ENCODE measurements at regions not wholly inside any gene's neighbourhood (a gene's known extent, or its start where the extent isn't known, plus 50 kb on each side); places are given as distances from the start of the nearest gene placed in this dataset.
A peak's percentile ranks its signal among the peaks of the same experiment; 100 is the strongest.
"Not testable (repeated sequence)": the region's sequence is repeated elsewhere in the genome, so short reads cannot be mapped to it uniquely, and the experiment has no call there.

GRCh38 chr1:204777591-204777990 lies 92.1 kb upstream of the LRRN2 start:
- ATAC-seq, result no peak
- no peak for TF ChIP-seq CSRNP3 (CRISPR knock-in tag; IDR thresholded peaks at IDR 0.05)
- TF ChIP-seq GLIS3 (CRISPR knock-in tag; IDR thresholded peaks at IDR 0.05), result no peak

GRCh38 chr1:204780630-204781029 lies 90.0 kb upstream of the NFASC start:
- no peak for ATAC-seq
- no peak for TF ChIP-seq ZNF70 (CRISPR knock-in tag; IDR thresholded peaks at IDR 0.05)
- TF ChIP-seq POU6F1 (CRISPR knock-in tag; IDR thresholded peaks at IDR 0.05; ENCODE audit: borderline replicate concordance, low read depth), result no peak
- TF ChIP-seq CSDC2 (CRISPR knock-in tag; IDR thresholded peaks at IDR 0.05), result no peak
- TF ChIP-seq ZC3H10 (CRISPR knock-in tag; IDR thresholded peaks at IDR 0.05), result no peak
- TF ChIP-seq CREB5 (CRISPR knock-in tag; IDR thresholded peaks at IDR 0.05; ENCODE audit: low read depth), result no peak
- no peak for TF ChIP-seq TSHZ2 (CRISPR knock-in tag; IDR thresholded peaks at IDR 0.05)
- no peak for TF ChIP-seq PATZ1 (CRISPR knock-in tag; IDR thresholded peaks at IDR 0.05; ENCODE audit: borderline replicate concordance)
- no peak for TF ChIP-seq ZFP30 (CRISPR knock-in tag; IDR thresholded peaks at IDR 0.05)
- TF ChIP-seq ZNF8 (CRISPR knock-in tag; IDR thresholded peaks at IDR 0.05), result no peak
- TF ChIP-seq RARB (CRISPR knock-in tag; IDR thresholded peaks at IDR 0.05), result no peak
- TF ChIP-seq OSR1 (CRISPR knock-in tag; IDR thresholded peaks at IDR 0.05), result no peak
- TF ChIP-seq PPARA (CRISPR knock-in tag; IDR thresholded peaks at IDR 0.05; ENCODE audit: borderline replicate concordance), result no peak
- TF ChIP-seq SNAI2 (CRISPR knock-in tag; IDR thresholded peaks at IDR 0.05), result no peak
- no peak for TF ChIP-seq ZNF565 (CRISPR knock-in tag; conservative IDR thresholded peaks at IDR 0.05; ENCODE audit: low read depth)
- no peak for TF ChIP-seq BACH2 (CRISPR knock-in tag; IDR thresholded peaks at IDR 0.05; ENCODE audit: borderline replicate concordance)
- no peak for TF ChIP-seq ARNTL (CRISPR knock-in tag; IDR thresholded peaks at IDR 0.05; ENCODE audit: borderline replicate concordance, low read depth)
- no peak for TF ChIP-seq ESRRG (CRISPR knock-in tag; IDR thresholded peaks at IDR 0.05)
- TF ChIP-seq GLIS3 (CRISPR knock-in tag; IDR thresholded peaks at IDR 0.05), result no peak
- TF ChIP-seq ISL1 (CRISPR knock-in tag; IDR thresholded peaks at IDR 0.05), result no peak
- no peak for TF ChIP-seq CSRNP3 (CRISPR knock-in tag; IDR thresholded peaks at IDR 0.05)

- peak; percentile 46; the same call in 1 of the 3 replicates for ATAC-seq
- TF ChIP-seq BACH2 (CRISPR knock-in tag; IDR thresholded peaks at IDR 0.05; ENCODE audit: borderline replicate concordance) (no peak), ZFP3 (CRISPR knock-in tag; IDR thresholded peaks at IDR 0.05) (no peak), SNAI2 (CRISPR knock-in tag; IDR thresholded peaks at IDR 0.05) (no peak)
These were observed 88.5 kb upstream of the NFASC start for GRCh38 chr1:204782118-204782700.

- not testable (repeated sequence) for ATAC-seq
These were observed 85.6 kb upstream of the NFASC start for GRCh38 chr1:204785023-204785422.
